HG02763 (cell line): ENCODE measurements at regions not wholly inside any gene's neighbourhood (a gene's known extent, or its start where the extent isn't known, plus 50 kb on each side); places are given as distances from the start of the nearest gene placed in this dataset.
"Not testable (repeated sequence)": the region's sequence is repeated elsewhere in the genome, so short reads cannot be mapped to it uniquely, and the experiment has no call there.

Source experiments
- ATAC-seq: cut with Tn5 transposase; IDR thresholded peaks from one replicate; pipeline ENCODE4 v1.9.1; 2021; ENCODE audit warnings: mild to moderate bottlenecking, moderate library complexity; ENCODE audit not compliant: unreplicated experiment

DNA sequence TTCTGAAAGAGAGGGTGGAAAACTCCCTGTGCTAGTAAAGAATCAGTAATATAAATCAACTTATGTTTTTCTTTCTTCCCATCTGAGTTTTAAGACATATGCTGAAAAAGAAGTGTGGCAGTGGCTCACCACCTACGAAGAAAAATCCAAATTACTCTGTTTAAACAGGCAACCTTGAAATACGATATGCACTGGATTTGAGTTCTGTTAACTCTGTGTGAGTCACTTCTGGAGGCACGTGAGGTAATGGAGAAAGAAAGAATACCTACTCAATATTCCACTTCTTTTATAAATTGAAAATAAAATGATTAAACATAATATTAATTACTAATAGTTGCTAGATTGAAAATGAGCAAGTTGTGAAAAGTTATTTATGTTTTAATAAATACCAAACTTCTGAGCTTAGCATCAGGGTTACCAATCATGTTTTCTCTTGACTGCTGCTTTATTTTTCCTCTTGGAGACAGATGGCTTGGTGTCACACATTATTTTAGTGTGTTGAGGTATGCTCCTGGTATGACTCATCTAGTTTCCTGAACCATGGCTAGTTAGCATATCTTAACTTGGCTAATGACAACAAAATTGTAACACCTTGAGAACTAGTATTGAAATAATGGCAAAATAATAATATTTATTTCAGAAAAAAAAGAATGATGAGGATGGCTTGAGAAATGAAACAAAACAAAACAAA lies 1705.5 kb upstream of the PIK3C3 start:
- no peak for ATAC-seq

DNA sequence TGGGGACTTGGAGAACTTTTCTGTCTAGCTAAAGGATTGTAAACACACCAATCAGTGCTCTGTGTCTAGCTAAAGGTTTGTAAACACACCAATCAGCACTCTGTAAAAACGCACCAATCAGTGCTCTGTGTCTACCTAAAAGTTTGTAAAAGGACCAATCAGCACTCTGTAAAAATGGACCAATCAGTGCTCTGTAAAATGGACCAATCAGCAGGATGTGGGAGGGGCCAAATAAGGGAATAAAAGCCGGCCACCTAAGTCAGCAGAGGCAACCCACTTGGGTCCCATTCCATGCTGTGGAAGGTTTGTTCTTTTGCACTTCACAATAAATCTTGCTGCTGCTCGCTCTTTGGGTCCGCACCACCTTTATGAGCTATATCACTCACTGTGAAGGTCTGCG lies 1709.4 kb upstream of the PIK3C3 start:
- not testable (repeated sequence) for ATAC-seq

DNA sequence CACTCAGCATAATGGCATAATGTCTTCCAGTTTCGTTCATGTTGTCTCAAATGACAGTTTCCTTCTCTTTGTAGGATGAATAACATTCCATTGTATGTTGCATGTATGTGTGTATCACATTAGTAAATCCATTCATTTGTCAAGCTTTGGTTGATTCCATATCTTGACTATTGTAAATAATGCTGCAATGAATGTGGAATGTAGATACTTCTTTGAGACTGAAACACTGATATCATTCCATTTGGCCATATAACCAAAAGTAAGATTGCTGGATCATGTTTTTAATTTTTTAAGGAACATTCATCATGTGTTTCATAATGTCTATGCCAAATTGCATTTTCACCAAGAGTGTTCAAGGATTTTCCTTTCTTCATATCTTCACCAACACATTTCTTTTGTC lies 1711.4 kb upstream of the PIK3C3 start:
- ATAC-seq = no peak

DNA sequence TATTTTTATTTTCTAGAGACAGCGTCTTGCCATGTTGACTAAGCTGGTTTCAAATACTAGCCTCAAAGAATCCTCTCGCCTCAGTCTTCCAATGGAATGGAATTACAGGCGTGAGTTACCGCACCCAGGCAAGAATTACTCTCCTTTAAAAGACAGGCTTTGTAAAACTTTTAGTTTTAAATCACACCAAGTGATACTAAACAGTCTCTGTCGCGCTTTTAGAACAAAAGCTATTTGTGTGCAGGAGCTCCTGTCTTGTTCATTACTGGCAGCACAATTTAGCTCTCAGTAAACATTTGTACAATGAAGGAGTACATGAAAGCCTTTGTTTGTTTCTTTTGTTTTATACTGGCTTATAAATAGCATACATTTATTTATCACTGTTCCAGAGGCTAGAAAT lies 1719.2 kb upstream of the PIK3C3 start:
- ATAC-seq = no peak

DNA sequence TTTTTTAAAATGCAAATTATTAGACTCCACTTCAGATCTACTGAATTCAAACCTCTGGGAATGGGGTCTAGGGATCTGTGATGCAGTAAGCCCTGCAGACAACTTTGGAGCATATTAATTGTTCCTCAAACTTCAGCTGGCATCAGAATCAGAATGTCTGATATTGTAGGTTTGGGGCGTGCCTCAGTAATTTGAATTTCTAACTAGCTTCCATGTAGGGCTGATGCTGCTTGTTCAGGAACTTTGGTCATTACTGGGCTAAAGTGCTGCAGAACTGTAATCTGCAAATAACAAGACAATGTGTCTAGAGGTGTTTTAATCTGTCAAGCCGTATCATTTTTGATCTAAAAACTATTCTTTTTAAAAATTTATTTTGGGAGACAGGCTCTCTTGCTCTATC lies 1719.7 kb upstream of the PIK3C3 start:
- no peak for ATAC-seq

DNA sequence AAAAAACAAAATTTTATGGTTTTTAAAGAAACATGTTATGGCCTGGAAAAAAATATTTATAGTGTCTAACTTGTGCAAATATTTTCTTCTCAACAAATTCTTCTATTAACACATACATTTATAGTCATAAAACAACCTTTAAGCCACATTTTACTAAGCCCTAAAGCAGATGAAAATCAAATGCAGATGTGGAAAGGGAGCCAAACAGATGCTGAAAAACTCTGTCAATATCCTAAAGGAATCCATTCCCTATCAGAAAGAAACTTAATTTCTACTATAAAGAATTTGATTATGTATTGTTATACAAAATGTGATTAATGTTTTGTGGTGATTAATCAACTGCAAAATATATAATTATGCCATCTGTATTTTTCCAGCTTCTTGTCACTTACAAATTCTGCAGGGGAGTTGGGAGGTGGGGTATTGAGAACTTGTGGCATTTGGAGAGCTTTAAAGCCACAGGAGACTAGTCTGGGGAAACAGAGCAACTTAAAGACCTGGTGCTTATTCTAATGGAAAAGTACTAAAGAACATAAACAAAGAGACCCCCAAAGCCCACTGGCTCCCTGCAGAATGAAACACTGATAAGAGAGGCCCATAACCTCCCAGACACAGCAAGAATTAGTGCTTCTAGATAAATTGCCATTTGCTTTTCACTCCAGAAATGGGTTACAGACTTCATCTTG lies 1721.0 kb upstream of the PIK3C3 start:
- no peak for ATAC-seq

DNA sequence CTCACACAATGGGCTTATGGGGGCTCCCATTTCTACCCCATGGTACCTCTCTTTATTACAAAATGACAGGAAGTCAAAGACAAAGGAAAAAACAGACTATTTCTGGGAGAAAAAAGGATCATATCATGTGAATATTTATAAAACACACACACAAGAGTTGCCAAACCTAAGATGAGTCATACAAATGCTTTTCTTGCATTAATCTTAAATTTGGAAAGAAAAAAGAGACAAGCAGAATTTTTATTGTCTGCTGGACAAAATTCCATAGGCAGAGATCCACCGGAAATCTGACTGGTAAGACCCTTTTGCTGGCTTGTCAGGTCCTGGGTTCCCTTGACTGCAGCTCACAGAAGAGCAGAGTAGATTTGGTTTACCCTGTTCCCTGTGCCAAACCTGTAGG lies 1732.3 kb upstream of the PIK3C3 start:
- ATAC-seq = no peak

GRCh38 chr18:40216856-40217255 lies 1738.2 kb upstream of the PIK3C3 start:
- no peak for ATAC-seq

GRCh38 chr18:40215979-40216378 lies 1739.1 kb upstream of the PIK3C3 start:
- ATAC-seq = no peak

DNA sequence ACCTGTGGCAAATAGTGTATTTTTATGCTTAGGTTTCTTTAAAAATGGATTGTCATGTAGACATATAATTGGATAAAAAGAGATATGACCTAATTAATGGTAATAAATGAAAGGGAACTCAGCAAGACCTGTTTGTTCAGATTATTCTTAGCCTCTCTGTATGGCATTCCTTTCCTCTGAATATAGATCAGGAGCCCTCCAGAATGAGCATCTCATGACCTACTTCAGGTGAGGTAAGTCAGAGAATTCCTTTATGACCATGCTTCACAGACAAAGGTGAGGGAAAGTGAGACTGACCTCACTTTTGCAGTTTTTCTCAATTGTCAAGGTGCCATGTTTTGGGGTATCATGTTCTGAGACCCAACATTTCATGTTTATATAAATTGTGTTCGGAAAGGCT lies 1744.3 kb upstream of the PIK3C3 start:
- no peak for ATAC-seq

- ATAC-seq = no peak
Measured at GRCh38 chr18:40208958-40209357, 1746.1 kb upstream of the PIK3C3 start.

GRCh38 chr18:40197711-40198110 lies 1757.3 kb upstream of the PIK3C3 start:
- ATAC-seq = no peak

- no peak for ATAC-seq
Measured at GRCh38 chr18:40186677-40187076, 1768.4 kb upstream of the PIK3C3 start.

GRCh38 chr18:40179729-40180461 lies 1775.1 kb upstream of the PIK3C3 start:
- no peak for ATAC-seq

DNA sequence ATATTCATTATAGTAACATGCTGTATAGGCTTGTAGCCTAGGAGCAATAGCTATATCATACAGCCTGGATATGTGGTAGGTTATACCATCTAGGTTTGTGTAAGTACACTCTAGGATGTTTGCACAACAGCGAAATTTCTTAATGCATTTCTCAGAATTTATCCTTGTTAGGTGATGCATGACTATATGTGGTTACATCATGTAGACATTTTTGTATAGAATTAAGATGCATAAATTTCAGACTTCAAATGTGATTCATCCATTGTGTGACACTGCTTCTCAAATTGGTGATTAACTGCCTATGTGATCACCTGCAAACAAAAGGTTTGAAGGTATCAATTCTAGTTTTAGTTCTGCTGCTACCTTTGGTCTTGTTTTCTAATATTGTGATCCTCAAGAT lies 1787.0 kb upstream of the PIK3C3 start:
- ATAC-seq = no peak

GRCh38 chr18:40163254-40163653 lies 1791.8 kb upstream of the PIK3C3 start:
- ATAC-seq = no peak

DNA sequence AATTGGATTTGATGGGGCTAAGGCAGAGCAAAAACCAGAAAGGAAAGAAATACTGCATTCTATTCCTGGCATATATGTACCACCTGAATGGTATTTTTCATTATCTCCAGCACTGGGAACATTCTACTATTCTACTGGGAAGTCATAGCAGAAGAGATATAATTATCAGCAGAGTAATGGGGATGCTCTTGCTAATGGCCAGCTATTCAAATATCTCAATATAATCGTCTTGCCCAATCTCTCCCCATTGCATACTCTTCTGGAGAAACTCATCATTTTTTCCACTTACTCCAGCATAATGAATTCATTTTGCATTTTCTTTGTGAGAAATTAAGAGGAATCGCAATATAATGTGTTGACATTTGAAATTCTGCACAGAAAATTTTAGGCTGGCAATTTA lies 1794.7 kb upstream of the PIK3C3 start:
- no peak for ATAC-seq

- no peak for ATAC-seq
Measured at GRCh38 chr18:40159141-40160017, 1795.7 kb upstream of the PIK3C3 start.

DNA sequence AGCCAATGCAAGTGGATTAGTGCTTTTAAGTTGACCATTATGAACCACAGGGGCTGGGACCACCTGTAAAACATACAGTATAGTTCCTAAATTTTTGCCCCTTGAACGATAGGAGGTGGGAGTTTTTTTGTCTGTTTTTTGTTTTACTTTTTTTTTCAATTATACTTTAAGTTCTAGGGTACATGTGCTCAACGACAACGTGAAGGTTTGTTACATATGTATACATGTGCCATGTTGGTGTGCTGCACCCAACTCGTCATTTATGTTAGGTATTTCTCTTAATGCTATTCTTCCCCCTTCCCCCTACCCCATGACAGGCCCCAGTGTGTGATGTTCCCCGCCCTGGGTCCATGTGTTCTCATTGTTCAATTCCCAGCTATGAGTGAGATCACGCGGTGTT lies 1797.9 kb upstream of the PIK3C3 start:
- no peak for ATAC-seq

- ATAC-seq = no peak
Measured at GRCh38 chr18:40152859-40153258, 1802.2 kb upstream of the PIK3C3 start.

GRCh38 chr18:40148960-40149359 lies 1806.1 kb upstream of the PIK3C3 start:
- ATAC-seq = no peak
